ENCODE measurements at regions not wholly inside any gene's neighbourhood (a gene's known extent, or its start where the extent isn't known, plus 50 kb on each side); places are given as distances from the start of the nearest gene placed in this dataset.

- Mint-ChIP-seq H3K36me3 (ENCODE audit: low read depth) (no peaks in the 10 kb centered on the region), H3K9me3 (peaks cover 22% of the 10 kb centered on the region)
Measured at GRCh38 chr3:164927728-164928127, 150.6 kb downstream of the SI start.

DNA sequence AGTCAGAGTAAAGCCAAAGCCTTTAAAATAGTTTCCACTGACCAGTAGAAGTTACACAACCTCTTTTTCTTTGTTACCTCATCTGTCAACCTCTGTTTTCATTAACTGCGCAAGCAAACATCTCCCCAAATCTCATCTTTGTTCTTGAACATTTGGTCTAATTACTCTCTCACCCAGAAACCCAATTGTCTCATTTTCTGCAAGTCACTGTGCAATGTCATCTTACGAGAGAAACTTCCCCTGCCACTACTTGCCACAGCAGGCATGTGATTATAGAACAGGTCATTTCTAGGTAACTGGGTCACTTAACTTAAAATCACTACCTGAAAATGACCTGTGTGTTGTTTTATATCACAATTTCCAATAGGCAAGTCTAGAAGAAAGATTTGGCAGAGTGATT is 159.4 kb downstream of the SI start:
- no peak overlapping the region for H3K27ac Mint-ChIP-seq
- no peaks in the 10 kb centered on the region for H3K27me3 Mint-ChIP-seq
- intact Hi-C loops (cut with micrococcal nuclease) = no loop called here
- H3K4me3 Mint-ChIP-seq = no peak overlapping the region
- no peaks in the 10 kb centered on the region for H3K36me3 Mint-ChIP-seq (ENCODE audit: low read depth)
- peaks cover 8% of the 10 kb centered on the region for H3K9me3 Mint-ChIP-seq
- H3K4me1 Mint-ChIP-seq (ENCODE audit: low read depth) = no peaks in the 10 kb centered on the region

More at GRCh38 chr3:164927728-164928127, 150.6 kb downstream of the SI start:
- H3K27me3 Mint-ChIP-seq = no peaks in the 10 kb centered on the region
- no peaks in the 10 kb centered on the region for H3K4me1 Mint-ChIP-seq (ENCODE audit: low read depth)
- H3K4me3 Mint-ChIP-seq = no peak overlapping the region
- no peak overlapping the region for H3K27ac Mint-ChIP-seq
- intact Hi-C loops (cut with micrococcal nuclease) = no loop called here

GRCh38 chr3:164912916-164913315 is 165.4 kb downstream of the SI start:
- H3K4me3 Mint-ChIP-seq = no peak overlapping the region
- no peak overlapping the region for H3K27ac Mint-ChIP-seq
- intact Hi-C loops (cut with micrococcal nuclease) = no loop called here
- peaks cover 20% of the 10 kb centered on the region for H3K9me3 Mint-ChIP-seq
- H3K27me3 Mint-ChIP-seq = no peaks in the 10 kb centered on the region
- no peaks in the 10 kb centered on the region for H3K4me1 Mint-ChIP-seq (ENCODE audit: low read depth)
- H3K36me3 Mint-ChIP-seq (ENCODE audit: low read depth) = no peaks in the 10 kb centered on the region

- intact Hi-C loops (cut with micrococcal nuclease) = no loop called here
- no peak overlapping the region for H3K27ac Mint-ChIP-seq
- H3K4me1 Mint-ChIP-seq (ENCODE audit: low read depth) = no peaks in the 10 kb centered on the region
- H3K27me3 Mint-ChIP-seq = no peaks in the 10 kb centered on the region
- H3K36me3 Mint-ChIP-seq (ENCODE audit: low read depth) = no peaks in the 10 kb centered on the region
- H3K4me3 Mint-ChIP-seq = no peak overlapping the region
- peaks cover 6% of the 10 kb centered on the region for H3K9me3 Mint-ChIP-seq
Measured at GRCh38 chr3:164903820-164904451, 174.4 kb downstream of the SI start.

DNA sequence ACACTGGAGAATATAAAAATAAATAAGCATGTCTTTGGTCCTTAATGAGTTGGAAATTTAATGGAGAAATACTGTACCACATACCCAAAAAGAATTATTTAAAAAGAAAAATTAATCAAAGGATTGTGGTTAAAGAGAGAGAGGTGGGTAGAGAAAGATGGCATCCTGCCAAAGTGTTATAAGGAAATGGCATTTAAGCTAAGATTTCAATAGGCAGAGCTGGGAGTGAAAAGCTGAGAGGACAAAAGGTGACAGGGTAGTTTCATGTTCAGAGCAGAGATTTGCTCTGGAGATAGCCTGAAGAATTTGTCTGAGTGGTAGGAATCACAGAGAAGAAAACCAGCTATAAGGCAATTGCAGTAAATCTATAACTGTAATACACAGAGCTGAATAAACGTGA is 181.0 kb downstream of the SI start:
- Mint-ChIP-seq H3K27me3 (no peaks in the 10 kb centered on the region), H3K36me3 (ENCODE audit: low read depth) (no peaks in the 10 kb centered on the region), H3K4me3 (no peak overlapping the region), H3K27ac (no peak overlapping the region), H3K9me3 (peaks cover 12% of the 10 kb centered on the region), H3K4me1 (ENCODE audit: low read depth) (no peaks in the 10 kb centered on the region)
- intact Hi-C loops (cut with micrococcal nuclease) = no loop called here

GRCh38 chr3:164890061-164890460 is 188.2 kb downstream of the SI start:
- Mint-ChIP-seq H3K27me3 (no peaks in the 10 kb centered on the region), H3K9me3 (peaks cover 40% of the 10 kb centered on the region), H3K4me3 (no peak overlapping the region), H3K36me3 (ENCODE audit: low read depth) (no peaks in the 10 kb centered on the region), H3K27ac (no peak overlapping the region), H3K4me1 (ENCODE audit: low read depth) (no peaks in the 10 kb centered on the region)
- intact Hi-C loops (cut with micrococcal nuclease) = no loop called here

- H3K27me3 Mint-ChIP-seq = no peaks in the 10 kb centered on the region
- H3K27ac Mint-ChIP-seq = no peak overlapping the region
- no peaks in the 10 kb centered on the region for H3K36me3 Mint-ChIP-seq (ENCODE audit: low read depth)
- no peaks in the 10 kb centered on the region for H3K4me1 Mint-ChIP-seq (ENCODE audit: low read depth)
- no peak overlapping the region for H3K4me3 Mint-ChIP-seq
- intact Hi-C loops (cut with micrococcal nuclease) = no loop called here
- peaks cover 10% of the 10 kb centered on the region for H3K9me3 Mint-ChIP-seq
Measured at GRCh38 chr3:164883171-164883570, 195.1 kb downstream of the SI start.

DNA sequence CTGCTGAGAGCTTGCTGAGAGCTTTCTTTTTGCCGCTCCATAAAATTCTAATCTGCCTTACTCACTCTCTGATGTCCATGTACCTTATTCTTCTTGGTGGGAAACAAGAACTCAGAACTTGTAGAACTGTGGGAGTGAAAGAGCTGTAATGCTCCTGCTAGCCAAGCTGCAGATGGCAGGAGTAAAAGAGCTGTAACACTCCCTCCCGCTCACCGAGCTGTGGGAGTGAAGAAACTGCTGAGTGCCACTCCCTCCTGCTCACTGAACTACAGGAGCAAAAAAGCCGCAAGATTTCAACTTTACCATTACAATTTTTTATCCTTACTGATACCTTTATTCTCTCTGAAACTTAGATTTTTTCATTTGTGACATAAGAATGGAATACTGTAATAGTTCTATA is 199.1 kb downstream of the SI start:
- Mint-ChIP-seq H3K36me3 (ENCODE audit: low read depth) (no peaks in the 10 kb centered on the region), H3K9me3 (no peaks in the 10 kb centered on the region), H3K4me3 (no peak overlapping the region), H3K4me1 (ENCODE audit: low read depth) (no peaks in the 10 kb centered on the region), H3K27me3 (no peaks in the 10 kb centered on the region), H3K27ac (no peak overlapping the region)
- intact Hi-C loops (cut with micrococcal nuclease) = no loop called here

DNA sequence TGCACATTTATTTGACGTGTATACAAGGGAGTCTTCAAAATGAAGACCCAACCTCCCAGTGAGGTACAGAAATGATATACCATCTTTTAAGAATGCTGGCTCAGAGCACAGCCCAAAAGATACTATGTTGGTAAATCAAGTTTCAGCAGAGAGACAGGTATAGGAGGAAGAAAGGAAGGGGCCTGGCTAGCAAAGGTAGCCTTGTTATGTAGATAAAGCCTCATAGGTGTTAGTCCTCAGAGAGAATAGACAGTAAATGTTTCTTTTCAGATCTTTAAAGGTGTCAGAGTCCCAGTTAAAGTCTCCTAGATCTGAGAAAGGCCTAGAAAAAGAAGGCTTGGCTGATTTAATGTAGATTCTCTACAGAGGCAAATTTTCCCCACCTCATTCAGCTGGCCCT is 213.8 kb downstream of the SI start:
- Mint-ChIP-seq H3K4me3 (no peak overlapping the region), H3K27me3 (no peaks in the 10 kb centered on the region), H3K27ac (no peak overlapping the region), H3K4me1 (ENCODE audit: low read depth) (no peaks in the 10 kb centered on the region), H3K9me3 (peaks cover 13% of the 10 kb centered on the region), H3K36me3 (ENCODE audit: low read depth) (no peaks in the 10 kb centered on the region)
- intact Hi-C loops (cut with micrococcal nuclease) = no loop called here

DNA sequence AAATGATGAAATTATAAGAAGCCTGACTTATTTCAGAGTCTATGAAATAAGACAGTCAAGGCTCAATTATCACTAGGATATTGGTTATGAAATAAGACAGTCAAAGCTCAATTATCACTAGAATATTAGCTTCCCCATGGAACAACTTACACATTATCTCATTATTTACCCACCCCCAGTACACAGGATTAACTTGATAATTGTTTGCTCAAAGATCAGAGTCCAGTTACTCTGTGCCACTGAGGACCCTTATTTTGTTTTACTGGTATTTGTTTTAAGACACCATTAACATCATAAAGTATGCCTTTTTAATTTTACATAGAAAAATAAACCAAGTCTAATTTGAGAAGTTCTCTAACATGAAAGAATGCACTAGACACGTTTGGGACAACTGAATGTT is 225.4 kb downstream of the SI start:
- Mint-ChIP-seq H3K4me1 (ENCODE audit: low read depth) (no peaks in the 10 kb centered on the region), H3K36me3 (ENCODE audit: low read depth) (no peaks in the 10 kb centered on the region), H3K9me3 (no peaks in the 10 kb centered on the region), H3K27me3 (no peaks in the 10 kb centered on the region), H3K27ac (no peak overlapping the region), H3K4me3 (no peak overlapping the region)
- intact Hi-C loops (cut with micrococcal nuclease) = no loop called here

DNA sequence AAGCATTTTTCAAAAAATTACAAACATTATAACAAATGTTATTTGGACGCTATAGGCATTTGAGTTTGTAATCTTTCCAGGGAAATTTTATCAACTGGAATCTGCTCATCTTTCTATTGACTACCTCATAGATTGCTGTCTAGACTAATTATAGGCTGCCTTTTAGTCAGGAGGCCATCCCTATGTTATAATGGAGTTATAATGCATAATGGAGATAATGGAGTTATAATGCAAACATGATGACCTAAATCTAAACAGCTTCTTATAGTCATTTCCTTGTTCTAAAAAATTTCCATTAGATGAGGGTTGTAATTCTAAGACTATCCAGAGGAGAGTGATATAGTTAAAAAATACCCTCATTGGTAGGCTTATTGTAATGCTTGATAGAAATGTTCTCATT is 226.4 kb downstream of the SI start:
- no peak overlapping the region for H3K27ac Mint-ChIP-seq
- H3K4me1 Mint-ChIP-seq (ENCODE audit: low read depth) = no peaks in the 10 kb centered on the region
- no peaks in the 10 kb centered on the region for H3K36me3 Mint-ChIP-seq (ENCODE audit: low read depth)
- H3K27me3 Mint-ChIP-seq = no peaks in the 10 kb centered on the region
- no peaks in the 10 kb centered on the region for H3K9me3 Mint-ChIP-seq
- no peak overlapping the region for H3K4me3 Mint-ChIP-seq
- intact Hi-C loops (cut with micrococcal nuclease) = no loop called here

DNA sequence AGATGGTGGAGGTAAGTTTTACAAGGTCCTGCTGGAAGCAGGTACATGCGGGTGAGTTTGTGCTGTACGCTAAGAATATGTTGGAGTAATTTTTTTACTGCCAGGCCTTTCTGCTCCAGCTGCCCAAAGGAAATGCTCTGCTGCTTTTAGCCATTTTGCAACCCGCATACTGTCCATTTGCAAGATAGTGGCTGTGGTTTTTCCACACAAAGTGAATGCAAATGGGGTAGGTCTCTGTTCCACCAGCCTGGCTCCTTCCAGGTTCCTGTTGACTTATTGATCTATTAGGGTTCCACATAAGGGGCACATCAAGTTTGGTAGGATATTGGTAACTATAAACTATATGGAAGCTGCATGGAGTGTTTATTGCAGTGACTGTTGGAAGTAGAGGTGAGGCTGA is 227.1 kb downstream of the SI start:
- no peaks in the 10 kb centered on the region for H3K27me3 Mint-ChIP-seq
- no peak overlapping the region for H3K4me3 Mint-ChIP-seq
- no peaks in the 10 kb centered on the region for H3K9me3 Mint-ChIP-seq
- no peaks in the 10 kb centered on the region for H3K4me1 Mint-ChIP-seq (ENCODE audit: low read depth)
- intact Hi-C loops (cut with micrococcal nuclease) = no loop called here
- H3K27ac Mint-ChIP-seq = no peak overlapping the region
- H3K36me3 Mint-ChIP-seq (ENCODE audit: low read depth) = no peaks in the 10 kb centered on the region

- H3K4me3 Mint-ChIP-seq = no peak overlapping the region
- H3K4me1 Mint-ChIP-seq (ENCODE audit: low read depth) = no peaks in the 10 kb centered on the region
- intact Hi-C loops (cut with micrococcal nuclease) = no loop called here
- no peaks in the 10 kb centered on the region for H3K36me3 Mint-ChIP-seq (ENCODE audit: low read depth)
- H3K27ac Mint-ChIP-seq = no peak overlapping the region
- H3K27me3 Mint-ChIP-seq = no peaks in the 10 kb centered on the region
- no peaks in the 10 kb centered on the region for H3K9me3 Mint-ChIP-seq
Measured at GRCh38 chr3:164848923-164849322, 229.4 kb downstream of the SI start.

DNA sequence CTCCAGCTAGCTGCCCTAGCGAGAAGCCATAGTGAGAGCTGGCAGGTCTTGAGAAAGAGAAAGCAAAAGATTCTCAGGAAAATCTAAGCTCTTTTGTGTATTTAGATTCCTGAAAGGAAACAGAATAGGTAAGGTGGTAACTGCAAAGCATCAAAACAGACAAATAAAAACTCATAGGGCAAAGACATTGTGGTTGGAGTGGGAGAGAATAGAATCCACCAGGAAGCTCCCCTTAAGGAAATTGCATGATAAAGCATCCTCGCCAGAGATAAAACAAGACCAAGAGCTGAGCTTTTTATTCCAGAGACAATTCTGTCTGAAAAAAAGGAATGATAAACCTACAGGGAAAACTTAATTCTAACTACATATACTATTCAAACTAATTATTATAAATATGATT is 232.6 kb downstream of the SI start:
- intact Hi-C loops (cut with micrococcal nuclease) = no loop called here
- no peaks in the 10 kb centered on the region for H3K36me3 Mint-ChIP-seq (ENCODE audit: low read depth)
- no peak overlapping the region for H3K4me3 Mint-ChIP-seq

DNA sequence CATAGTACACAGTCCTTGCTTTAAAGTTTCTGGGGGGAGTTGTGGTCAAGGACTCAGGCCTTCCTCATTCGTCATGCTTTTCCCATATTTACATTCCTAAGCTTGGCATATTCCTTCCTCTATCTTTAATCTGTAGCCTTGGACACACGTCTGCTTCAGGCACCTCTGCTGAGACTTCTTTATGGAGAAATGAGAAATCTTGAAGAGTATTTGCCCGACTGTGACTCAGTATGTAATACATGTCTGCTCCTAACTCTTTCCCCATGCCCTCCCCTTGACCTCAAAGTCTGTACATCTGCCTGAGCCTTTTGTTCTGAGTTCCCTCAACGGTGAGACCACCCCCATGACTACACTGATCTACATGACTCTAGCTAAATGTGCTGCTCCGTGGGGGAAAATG is 246.1 kb downstream of the SI start:
- Mint-ChIP-seq H3K9me3 (peaks cover 11% of the 10 kb centered on the region), H3K4me3 (no peak overlapping the region), H3K27me3 (no peaks in the 10 kb centered on the region), H3K36me3 (ENCODE audit: low read depth) (no peaks in the 10 kb centered on the region), H3K27ac (no peak overlapping the region), H3K4me1 (ENCODE audit: low read depth) (no peaks in the 10 kb centered on the region)
- intact Hi-C loops (cut with micrococcal nuclease) = no loop called here

More for the DNA sequence above, 232.6 kb downstream of the SI start:
- Mint-ChIP-seq H3K27ac (no peak overlapping the region), H3K9me3 (peaks cover 11% of the 10 kb centered on the region), H3K27me3 (no peaks in the 10 kb centered on the region), H3K4me1 (ENCODE audit: low read depth) (no peaks in the 10 kb centered on the region)

Measured in dendritic cell treated with granulocyte-macrophage colony-stimulating factor and Interleukin-4, amounts not matched to agents 40 ng/mL and 50 ng/mL, for 4 days (primary cell).